HCT116 (cell line): ENCODE measurements at regions not wholly inside any gene's neighbourhood (a gene's known extent, or its start where the extent isn't known, plus 50 kb on each side); places are given as distances from the start of the nearest gene placed in this dataset.

Source experiments
- ATAC-seq: fragments of 200-7000 bp; cut with Tn5 transposase; 2 replicates; pipeline ENCODE4 v1.9.1; 2020; ENCODE audit warnings: mild to moderate bottlenecking, moderate library complexity
- BruUV-seq: library from RNA; stranded (reverse); fragments of 400-500 nt; replicated peaks from 2 replicates; lab custom pipeline; 2021; lab: Mats Ljungman, UMichigan
- CTCF ChIA-PET: fragments of 300-600 bp; sonication (Branson Sonifier 250); formaldehyde crosslinking; loops from one replicate; lab custom pipeline; 2021; ENCODE audit warnings: antibody characterized with exemption; lab: Charles Lee
- POLR2A ChIA-PET: fragments of 300-600, 350-600 bp; sonication (Branson Sonifier 250); formaldehyde crosslinking; loops from one replicate; lab custom pipeline; 2021; ENCODE audit warnings: antibody characterized with exemption; lab: Charles Lee
- RAD21 ChIA-PET, 2 experiments: fragments of 300-600 bp; sonication (Branson Sonifier 250); formaldehyde crosslinking; loops; one replicate each; lab custom pipeline; 2023; ENCODE audit warnings: low total read pairs in 2 of 2; ENCODE audit not compliant: uncharacterized antibody in 2 of 2, unreplicated experiment in 2 of 2, low non-redundant PET in 1 of 2; lab: Charles Lee
- DNase-seq: peaks from one replicate; pipeline ENCODE4 v3.0.0-alpha.2; 2010; ENCODE audit warnings: low read depth, low spot score
- H2AFZ ChIP-seq: fragments of 200-600 bp; shearing (Covaris generic), sonication (generic); 2 replicates; pipeline ENCODE4 v1.6.1; 2017; ENCODE audit warnings: low read depth, mixed run types, mixed read lengths, antibody characterized with exemption, low read length; ENCODE audit not compliant: poor library complexity, severe bottlenecking
- H3K27ac ChIP-seq: 2 replicates; pipeline ENCODE4 v1.5.1; 2012; ENCODE audit warnings: low read depth, low read length
- H3K27me3 ChIP-seq: fragments of 200-600 bp; sonication (generic); 2 replicates; pipeline ENCODE4 v1.6.1; 2016; ENCODE audit warnings: mixed run types, low read length, mixed read lengths; ENCODE audit not compliant: insufficient read depth
- H3K36me3 ChIP-seq, 2 experiments: fragments of 200-500 bp in 1 of 2; fragments of 200-600 bp in 1 of 2; sonication (Bioruptor generic) in 1 of 2; sonication (generic) in 1 of 2; 2 replicates each; pipeline versions ENCODE4 v1.5.1 to v1.6.1; 2014 to 2016; ENCODE audit warnings: low read length in 2 of 2, inconsistent platforms in 1 of 2, mixed read lengths in 1 of 2, mixed run types in 1 of 2; ENCODE audit not compliant: insufficient read depth in 2 of 2, control insufficient read depth in 1 of 2
- H3K4me1 ChIP-seq, 2 experiments: fragments of 200-600 bp in 1 of 2; sonication (generic) in 1 of 2; 2 replicates each; pipeline versions ENCODE4 v1.5.1 to v1.6.1; 2012 to 2017; ENCODE audit warnings: low read length in 2 of 2, inconsistent platforms in 1 of 2, mild to moderate bottlenecking in 1 of 2, mixed read lengths in 1 of 2, mixed run types in 1 of 2, moderate library complexity in 1 of 2; ENCODE audit not compliant: insufficient read depth in 2 of 2, control insufficient read depth in 1 of 2
- H3K4me2 ChIP-seq: fragments of 200-600 bp; sonication (generic); 2 replicates; pipeline ENCODE4 v1.6.1; 2017; ENCODE audit warnings: mixed run types, low read length, mixed read lengths
- H3K4me3 ChIP-seq, 2 experiments: fragments of 200-600 bp in 1 of 2; sonication (generic) in 1 of 2; replicated peaks in 1 of 2; 2 replicates each; pipeline ENCODE4 v1.5.1; 2011 to 2016; ENCODE audit warnings: low read length in 2 of 2, control low read depth in 1 of 2, low read depth in 1 of 2, mild to moderate bottlenecking in 1 of 2, mixed read lengths in 1 of 2, mixed run types in 1 of 2
- H3K79me2 ChIP-seq: fragments of 200-600 bp; sonication (generic); 2 replicates; pipeline ENCODE4 v1.6.1; 2017; ENCODE audit warnings: mild to moderate bottlenecking, mixed run types, low read length, moderate library complexity, mixed read lengths; ENCODE audit not compliant: insufficient read depth
- H3K9ac ChIP-seq: fragments of 200-600 bp; sonication (generic); 2 replicates; pipeline ENCODE4 v1.6.1; 2016; ENCODE audit warnings: low read length, mixed read lengths
- H3K9me2 ChIP-seq: fragments of 200-600 bp; sonication (generic), shearing (Covaris generic); 2 replicates; pipeline ENCODE4 v1.6.1; 2017; ENCODE audit warnings: mixed run types, mild to moderate bottlenecking, moderate library complexity; ENCODE audit not compliant: insufficient read depth
- H3K9me3 ChIP-seq, 2 experiments: fragments of 200-500 bp in 1 of 2; fragments of 200-600 bp in 1 of 2; sonication (Bioruptor generic) in 1 of 2; sonication (generic) in 1 of 2; 2 replicates each; pipeline ENCODE4 v1.6.1; 2014 to 2017; ENCODE audit warnings: low read length in 2 of 2, mixed read lengths in 2 of 2, inconsistent platforms in 1 of 2, low read depth in 1 of 2, mild to moderate bottlenecking in 1 of 2, mixed run types in 1 of 2, moderate library complexity in 1 of 2; ENCODE audit not compliant: control insufficient read depth in 1 of 2, insufficient read depth in 1 of 2
- H4K20me1 ChIP-seq: fragments of 200-600 bp; sonication (generic), shearing (Covaris generic); 2 replicates; pipeline ENCODE4 v1.6.1; 2017; ENCODE audit warnings: mixed run types, mild to moderate bottlenecking, moderate library complexity; ENCODE audit not compliant: insufficient read depth
- CBX3 ChIP-seq: IDR thresholded peaks from 2 replicates; pipeline ENCODE4 v1.6.1; 2012; ENCODE audit warnings: low read depth
- EGR1 ChIP-seq: IDR thresholded peaks from 2 replicates; pipeline ENCODE4 v1.6.1; 2012; ENCODE audit warnings: low read depth
- EZH2 ChIP-seq: fragments of 200-600 bp; sonication (generic); IDR thresholded peaks from 2 replicates; pipeline ENCODE4 v1.6.1; 2017; ENCODE audit warnings: antibody characterized with exemption, mixed run types
- JUND ChIP-seq: IDR thresholded peaks from 2 replicates; pipeline ENCODE4 v1.6.1; 2012
- POLR2A ChIP-seq: IDR thresholded peaks from 2 replicates; pipeline ENCODE4 v1.7.0; 2011; ENCODE audit warnings: borderline replicate concordance; ENCODE audit not compliant: insufficient read depth, insufficient read length; ENCODE audit errors: extremely low read depth
- POLR2AphosphoS5 ChIP-seq: IDR thresholded peaks from 2 replicates; pipeline ENCODE4 v1.6.1; 2011; ENCODE audit warnings: mild to moderate bottlenecking, low read depth, low read length, moderate library complexity
- RAD21 ChIP-seq: IDR thresholded peaks from 2 replicates; pipeline ENCODE4 v1.6.1; 2012; ENCODE audit warnings: low read depth, mild to moderate bottlenecking
- SIN3A ChIP-seq: IDR thresholded peaks from 2 replicates; pipeline ENCODE4 v1.6.1; 2012; ENCODE audit warnings: low read depth
- SP1 ChIP-seq: IDR thresholded peaks from 2 replicates; pipeline ENCODE4 v1.6.1; 2012; ENCODE audit warnings: low read depth
- SRF ChIP-seq: IDR thresholded peaks from 2 replicates; pipeline ENCODE4 v1.6.1; 2012; ENCODE audit warnings: low read depth
- TCF7L2 ChIP-seq: IDR thresholded peaks from 2 replicates; pipeline ENCODE4 v1.7.0; 2011; ENCODE audit warnings: borderline replicate concordance, inconsistent platforms; ENCODE audit not compliant: insufficient read depth, insufficient read length; ENCODE audit errors: extremely low read depth
- YY1 ChIP-seq: IDR thresholded peaks from 2 replicates; pipeline ENCODE4 v1.6.1; 2011; ENCODE audit warnings: low read length, low read depth, moderate library complexity, mild to moderate bottlenecking; ENCODE audit not compliant: insufficient replicate concordance; ENCODE audit errors: extremely low read depth
- ZFX ChIP-seq: fragments of 450-650 bp; IDR thresholded peaks from 2 replicates; pipeline ENCODE4 v1.6.1; 2017
- ZNF274 ChIP-seq: fragments of 200-500 bp; sonication (Bioruptor generic); IDR thresholded peaks from 2 replicates; pipeline ENCODE4 v1.6.1; 2014; ENCODE audit warnings: mild to moderate bottlenecking, low read depth, low read length, inconsistent platforms
- intact Hi-C: fragments of 100-400 bp; cut with micrococcal nuclease; formaldehyde crosslinking; loops from 2 replicates; pipeline ENCODE4 v1.10.0; 2022
- TF ChIP-seq, protein P1 (sequence below): IDR thresholded peaks from 2 replicates; pipeline ENCODE4 v1.6.1; 2012; ENCODE audit warnings: low read depth
- TF ChIP-seq, protein P2 (sequence below): IDR thresholded peaks from 2 replicates; pipeline ENCODE4 v1.6.1; 2012
- TF ChIP-seq, protein P3 (sequence below): IDR thresholded peaks from 2 replicates; pipeline ENCODE4 v1.6.1; 2011; ENCODE audit warnings: mild to moderate bottlenecking, low read length, moderate library complexity; ENCODE audit not compliant: insufficient replicate concordance; ENCODE audit errors: extremely low read depth
- TF ChIP-seq, protein P4 (sequence below), 3 experiments: fragments of 200-600 bp in 1 of 3; sonication (generic) in 1 of 3; IDR thresholded peaks in 2 of 3; conservative IDR thresholded peaks in 1 of 3; 2 replicates each; pipeline ENCODE4 v1.5.1; 2012 to 2017; ENCODE audit warnings: low read depth in 2 of 3, low read length in 2 of 3, antibody characterized with exemption in 1 of 3, borderline replicate concordance in 1 of 3, control low read depth in 1 of 3, mild to moderate bottlenecking in 1 of 3, mixed read lengths in 1 of 3, mixed run types in 1 of 3, moderate library complexity in 1 of 3; ENCODE audit not compliant: insufficient read depth in 1 of 3
- TF ChIP-seq, protein P5 (sequence below): IDR thresholded peaks from 2 replicates; pipeline ENCODE4 v1.6.1; 2012

DNA sequence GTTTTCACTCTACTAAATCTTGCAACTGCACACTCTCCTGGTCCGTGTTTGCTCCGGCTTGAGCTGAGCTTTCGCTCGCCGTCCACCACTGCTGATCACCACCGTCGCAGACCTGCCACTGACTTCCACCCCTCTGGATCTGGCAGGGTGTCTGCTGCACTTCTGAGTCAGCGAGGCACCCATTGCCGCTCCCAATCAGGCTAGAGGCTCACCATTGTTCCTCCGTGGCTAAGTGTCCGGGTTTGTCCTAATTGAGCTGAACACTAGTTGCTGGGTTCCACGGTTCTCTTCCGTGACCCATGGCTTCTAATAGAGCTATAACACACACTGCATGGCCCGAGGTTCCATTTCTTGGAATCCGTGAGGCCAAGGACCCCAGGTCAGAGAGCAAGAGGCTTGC lies 98.6 kb upstream of the GPR6 start:
- Histone ChIP-seq H3K9ac (no peak overlapping the region), H2AFZ (no peak overlapping the region), H4K20me1 (no peaks in the 10 kb centered on the region), H3K9me2 (no peaks in the 10 kb centered on the region), H3K4me2 (no peak overlapping the region), H3K4me3 (no peak overlapping the region), H3K9me3 (no peaks in the 10 kb centered on the region), H3K79me2 (no peaks in the 10 kb centered on the region), H3K27me3 (no peaks in the 10 kb centered on the region), H3K27ac (no peak overlapping the region), H3K36me3 (no peaks in the 10 kb centered on the region), H3K4me1 (no peaks in the 10 kb centered on the region; a peak in 1 of 4 replicates)
- POLR2A ChIA-PET = no interaction called here
- RAD21 ChIA-PET = no interaction called here
- ATAC-seq (no peak), DNase-seq (no peak)
- TF ChIP-seq POLR2AphosphoS5 = no peak
- TF ChIP-seq TCF7L2 = no peak
- TF ChIP-seq CBX3 = no peak
- TF ChIP-seq, protein P1, sequence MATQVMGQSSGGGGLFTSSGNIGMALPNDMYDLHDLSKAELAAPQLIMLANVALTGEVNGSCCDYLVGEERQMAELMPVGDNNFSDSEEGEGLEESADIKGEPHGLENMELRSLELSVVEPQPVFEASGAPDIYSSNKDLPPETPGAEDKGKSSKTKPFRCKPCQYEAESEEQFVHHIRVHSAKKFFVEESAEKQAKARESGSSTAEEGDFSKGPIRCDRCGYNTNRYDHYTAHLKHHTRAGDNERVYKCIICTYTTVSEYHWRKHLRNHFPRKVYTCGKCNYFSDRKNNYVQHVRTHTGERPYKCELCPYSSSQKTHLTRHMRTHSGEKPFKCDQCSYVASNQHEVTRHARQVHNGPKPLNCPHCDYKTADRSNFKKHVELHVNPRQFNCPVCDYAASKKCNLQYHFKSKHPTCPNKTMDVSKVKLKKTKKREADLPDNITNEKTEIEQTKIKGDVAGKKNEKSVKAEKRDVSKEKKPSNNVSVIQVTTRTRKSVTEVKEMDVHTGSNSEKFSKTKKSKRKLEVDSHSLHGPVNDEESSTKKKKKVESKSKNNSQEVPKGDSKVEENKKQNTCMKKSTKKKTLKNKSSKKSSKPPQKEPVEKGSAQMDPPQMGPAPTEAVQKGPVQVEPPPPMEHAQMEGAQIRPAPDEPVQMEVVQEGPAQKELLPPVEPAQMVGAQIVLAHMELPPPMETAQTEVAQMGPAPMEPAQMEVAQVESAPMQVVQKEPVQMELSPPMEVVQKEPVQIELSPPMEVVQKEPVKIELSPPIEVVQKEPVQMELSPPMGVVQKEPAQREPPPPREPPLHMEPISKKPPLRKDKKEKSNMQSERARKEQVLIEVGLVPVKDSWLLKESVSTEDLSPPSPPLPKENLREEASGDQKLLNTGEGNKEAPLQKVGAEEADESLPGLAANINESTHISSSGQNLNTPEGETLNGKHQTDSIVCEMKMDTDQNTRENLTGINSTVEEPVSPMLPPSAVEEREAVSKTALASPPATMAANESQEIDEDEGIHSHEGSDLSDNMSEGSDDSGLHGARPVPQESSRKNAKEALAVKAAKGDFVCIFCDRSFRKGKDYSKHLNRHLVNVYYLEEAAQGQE = no peak
- no peak for TF ChIP-seq YY1
- TF ChIP-seq EZH2 = no peak
- no peak for TF ChIP-seq RAD21
- TF ChIP-seq JUND = no peak
- TF ChIP-seq POLR2A = no peak
- TF ChIP-seq, protein P2, sequence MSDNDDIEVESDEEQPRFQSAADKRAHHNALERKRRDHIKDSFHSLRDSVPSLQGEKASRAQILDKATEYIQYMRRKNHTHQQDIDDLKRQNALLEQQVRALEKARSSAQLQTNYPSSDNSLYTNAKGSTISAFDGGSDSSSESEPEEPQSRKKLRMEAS = no peak
- TF ChIP-seq SRF = no peak
- no peak for TF ChIP-seq ZFX
- no peak for TF ChIP-seq EGR1
- TF ChIP-seq, protein P3, sequence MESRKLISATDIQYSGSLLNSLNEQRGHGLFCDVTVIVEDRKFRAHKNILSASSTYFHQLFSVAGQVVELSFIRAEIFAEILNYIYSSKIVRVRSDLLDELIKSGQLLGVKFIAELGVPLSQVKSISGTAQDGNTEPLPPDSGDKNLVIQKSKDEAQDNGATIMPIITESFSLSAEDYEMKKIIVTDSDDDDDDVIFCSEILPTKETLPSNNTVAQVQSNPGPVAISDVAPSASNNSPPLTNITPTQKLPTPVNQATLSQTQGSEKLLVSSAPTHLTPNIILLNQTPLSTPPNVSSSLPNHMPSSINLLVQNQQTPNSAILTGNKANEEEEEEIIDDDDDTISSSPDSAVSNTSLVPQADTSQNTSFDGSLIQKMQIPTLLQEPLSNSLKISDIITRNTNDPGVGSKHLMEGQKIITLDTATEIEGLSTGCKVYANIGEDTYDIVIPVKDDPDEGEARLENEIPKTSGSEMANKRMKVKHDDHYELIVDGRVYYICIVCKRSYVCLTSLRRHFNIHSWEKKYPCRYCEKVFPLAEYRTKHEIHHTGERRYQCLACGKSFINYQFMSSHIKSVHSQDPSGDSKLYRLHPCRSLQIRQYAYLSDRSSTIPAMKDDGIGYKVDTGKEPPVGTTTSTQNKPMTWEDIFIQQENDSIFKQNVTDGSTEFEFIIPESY = no peak
- TF ChIP-seq SP1 = no peak
- TF ChIP-seq, protein P4, sequence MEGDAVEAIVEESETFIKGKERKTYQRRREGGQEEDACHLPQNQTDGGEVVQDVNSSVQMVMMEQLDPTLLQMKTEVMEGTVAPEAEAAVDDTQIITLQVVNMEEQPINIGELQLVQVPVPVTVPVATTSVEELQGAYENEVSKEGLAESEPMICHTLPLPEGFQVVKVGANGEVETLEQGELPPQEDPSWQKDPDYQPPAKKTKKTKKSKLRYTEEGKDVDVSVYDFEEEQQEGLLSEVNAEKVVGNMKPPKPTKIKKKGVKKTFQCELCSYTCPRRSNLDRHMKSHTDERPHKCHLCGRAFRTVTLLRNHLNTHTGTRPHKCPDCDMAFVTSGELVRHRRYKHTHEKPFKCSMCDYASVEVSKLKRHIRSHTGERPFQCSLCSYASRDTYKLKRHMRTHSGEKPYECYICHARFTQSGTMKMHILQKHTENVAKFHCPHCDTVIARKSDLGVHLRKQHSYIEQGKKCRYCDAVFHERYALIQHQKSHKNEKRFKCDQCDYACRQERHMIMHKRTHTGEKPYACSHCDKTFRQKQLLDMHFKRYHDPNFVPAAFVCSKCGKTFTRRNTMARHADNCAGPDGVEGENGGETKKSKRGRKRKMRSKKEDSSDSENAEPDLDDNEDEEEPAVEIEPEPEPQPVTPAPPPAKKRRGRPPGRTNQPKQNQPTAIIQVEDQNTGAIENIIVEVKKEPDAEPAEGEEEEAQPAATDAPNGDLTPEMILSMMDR (IDR thresholded peaks at IDR 0.05 in 2 of 3, conservative IDR thresholded peaks at IDR 0.05 in 1 of 3; ENCODE audit: borderline replicate concordance in 1 of 3, insufficient read depth in 1 of 3, low read depth in 2 of 3, low read length in 2 of 3) = no peak
- TF ChIP-seq, protein P5, sequence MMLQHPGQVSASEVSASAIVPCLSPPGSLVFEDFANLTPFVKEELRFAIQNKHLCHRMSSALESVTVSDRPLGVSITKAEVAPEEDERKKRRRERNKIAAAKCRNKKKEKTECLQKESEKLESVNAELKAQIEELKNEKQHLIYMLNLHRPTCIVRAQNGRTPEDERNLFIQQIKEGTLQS = no peak
- no peak for TF ChIP-seq SIN3A
- no peak for TF ChIP-seq ZNF274
- CTCF ChIA-PET = no interaction called here
- no TSS peak for BruUV-seq
- intact Hi-C loops = no loop called here
